ENCODE measurements at regions not wholly inside any gene's neighbourhood (a gene's known extent, or its start where the extent isn't known, plus 50 kb on each side); places are given as distances from the start of the nearest gene placed in this dataset.
A peak's percentile ranks its signal among the peaks of the same experiment; 100 is the strongest.

DNA sequence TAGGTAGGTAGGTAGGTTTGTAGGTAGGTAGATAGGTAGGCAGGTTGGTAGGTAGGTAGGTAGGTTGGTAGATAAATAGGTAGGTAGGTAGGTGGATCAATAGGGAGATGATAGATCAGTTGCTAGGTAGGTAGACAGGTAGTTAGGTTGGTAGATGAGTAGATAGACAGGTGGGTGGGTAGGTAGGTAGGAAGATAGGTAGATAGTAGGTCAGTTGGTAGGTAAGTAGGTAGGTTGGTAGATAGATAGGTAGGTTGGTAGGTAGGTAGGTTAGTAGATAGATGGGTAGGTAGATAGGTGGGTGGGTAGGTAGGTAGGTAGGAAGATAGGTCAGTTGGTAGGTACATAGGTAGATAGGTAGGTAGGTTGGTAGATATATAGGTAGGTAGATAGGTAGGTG lies 72.0 kb upstream of the PDE10A start:
- ChIA-PET CTCF (no interaction called here), POLR2A (no interaction called here)
- Mint-ChIP-seq H3K4me1 (ENCODE audit: low read depth) (no peaks in the 10 kb centered on the region), H3K27ac (no peak overlapping the region), H3K4me3 (no peak overlapping the region), H3K36me3 (ENCODE audit: low read depth) (no peaks in the 10 kb centered on the region), H3K9me3 (peaks cover 3% of the 10 kb centered on the region), H3K27me3 (peaks cover 3% of the 10 kb centered on the region)
- DNase-seq (no peak), ATAC-seq (no peak)
- intact Hi-C loops (cut with micrococcal nuclease): no loop called here
- TF ChIP-seq, protein P1, sequence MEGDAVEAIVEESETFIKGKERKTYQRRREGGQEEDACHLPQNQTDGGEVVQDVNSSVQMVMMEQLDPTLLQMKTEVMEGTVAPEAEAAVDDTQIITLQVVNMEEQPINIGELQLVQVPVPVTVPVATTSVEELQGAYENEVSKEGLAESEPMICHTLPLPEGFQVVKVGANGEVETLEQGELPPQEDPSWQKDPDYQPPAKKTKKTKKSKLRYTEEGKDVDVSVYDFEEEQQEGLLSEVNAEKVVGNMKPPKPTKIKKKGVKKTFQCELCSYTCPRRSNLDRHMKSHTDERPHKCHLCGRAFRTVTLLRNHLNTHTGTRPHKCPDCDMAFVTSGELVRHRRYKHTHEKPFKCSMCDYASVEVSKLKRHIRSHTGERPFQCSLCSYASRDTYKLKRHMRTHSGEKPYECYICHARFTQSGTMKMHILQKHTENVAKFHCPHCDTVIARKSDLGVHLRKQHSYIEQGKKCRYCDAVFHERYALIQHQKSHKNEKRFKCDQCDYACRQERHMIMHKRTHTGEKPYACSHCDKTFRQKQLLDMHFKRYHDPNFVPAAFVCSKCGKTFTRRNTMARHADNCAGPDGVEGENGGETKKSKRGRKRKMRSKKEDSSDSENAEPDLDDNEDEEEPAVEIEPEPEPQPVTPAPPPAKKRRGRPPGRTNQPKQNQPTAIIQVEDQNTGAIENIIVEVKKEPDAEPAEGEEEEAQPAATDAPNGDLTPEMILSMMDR (IDR thresholded peaks at IDR 0.05): no peak

DNA sequence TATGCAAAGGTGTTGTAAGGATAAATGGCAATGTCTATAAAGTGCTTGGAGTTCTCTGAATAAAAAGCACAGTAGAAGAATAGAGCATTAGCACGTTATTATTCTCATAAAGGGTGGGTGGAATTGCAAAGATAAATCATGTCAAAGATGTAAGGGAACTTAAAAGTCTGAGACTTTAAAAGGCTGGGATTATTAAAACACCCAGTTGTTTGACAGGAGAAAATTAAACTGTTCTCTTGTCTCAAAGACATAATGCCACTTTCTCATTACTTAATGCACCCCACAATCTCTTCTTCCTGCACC lies 70.4 kb upstream of the PDE10A start:
- peaks cover 3% of the 10 kb centered on the region for H3K9me3 Mint-ChIP-seq
- intact Hi-C loops (cut with micrococcal nuclease): no loop called here
- no peak for ATAC-seq
- H3K36me3 Mint-ChIP-seq (ENCODE audit: low read depth): no peaks in the 10 kb centered on the region
- no peak for DNase-seq
- H3K4me3 Mint-ChIP-seq: no peak overlapping the region
- ChIA-PET POLR2A (no interaction called here), CTCF (no interaction called here)
- no peaks in the 10 kb centered on the region for H3K4me1 Mint-ChIP-seq (ENCODE audit: low read depth)
- H3K27ac Mint-ChIP-seq: no peak overlapping the region
- peaks cover 3% of the 10 kb centered on the region for H3K27me3 Mint-ChIP-seq
- TF ChIP-seq, protein P1 (IDR thresholded peaks at IDR 0.05): no peak

DNA sequence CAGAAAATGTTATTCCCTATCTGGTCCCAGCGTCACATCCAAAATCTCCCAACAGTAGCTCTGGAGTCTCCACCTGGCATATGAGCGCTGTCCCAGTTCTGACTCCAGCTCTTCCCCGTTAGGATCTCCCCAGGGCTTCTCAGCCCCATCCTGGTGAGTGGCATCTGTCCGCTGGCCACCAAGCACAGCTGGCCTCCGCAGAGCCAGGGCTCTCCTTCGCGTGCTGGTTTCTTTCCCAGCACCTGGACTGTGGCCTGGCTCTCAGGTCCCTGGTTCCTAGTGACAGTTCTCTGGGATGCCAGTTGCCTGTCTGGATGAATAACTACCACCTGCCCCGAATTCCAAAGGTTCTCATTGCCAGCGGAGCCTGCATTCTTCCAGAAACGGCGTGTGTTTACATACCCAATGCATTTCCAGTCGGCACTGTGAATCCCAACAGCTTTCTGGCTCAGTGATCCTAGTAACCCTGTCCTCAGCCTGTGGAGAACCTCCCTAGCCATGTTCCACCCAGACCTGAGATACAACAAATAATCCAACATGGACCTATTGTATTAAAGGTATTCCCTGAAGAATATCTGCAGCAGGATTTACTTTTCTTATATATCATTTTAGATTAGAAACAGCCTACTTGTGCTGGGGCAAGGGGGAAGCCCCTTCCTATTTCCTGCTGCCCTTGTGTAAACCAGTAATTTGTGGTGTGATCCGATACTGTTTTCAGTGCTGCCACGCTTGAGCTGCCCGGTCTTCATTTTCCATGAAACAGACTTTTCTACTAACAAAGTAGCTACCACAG lies 69.9 kb upstream of the PDE10A start:
- POLR2A ChIA-PET: no interaction called here
- Mint-ChIP-seq H3K27ac (no peak overlapping the region), H3K27me3 (peaks cover 3% of the 10 kb centered on the region), H3K4me3 (no peak overlapping the region), H3K9me3 (peaks cover 3% of the 10 kb centered on the region), H3K36me3 (ENCODE audit: low read depth) (no peaks in the 10 kb centered on the region), H3K4me1 (ENCODE audit: low read depth) (no peaks in the 10 kb centered on the region)
- TF ChIP-seq, protein P1 (IDR thresholded peaks at IDR 0.05): no peak
- ATAC-seq (no peak), DNase-seq (no peak)
- intact Hi-C loops (cut with micrococcal nuclease): no loop called here
- CTCF ChIA-PET: no interaction called here

DNA sequence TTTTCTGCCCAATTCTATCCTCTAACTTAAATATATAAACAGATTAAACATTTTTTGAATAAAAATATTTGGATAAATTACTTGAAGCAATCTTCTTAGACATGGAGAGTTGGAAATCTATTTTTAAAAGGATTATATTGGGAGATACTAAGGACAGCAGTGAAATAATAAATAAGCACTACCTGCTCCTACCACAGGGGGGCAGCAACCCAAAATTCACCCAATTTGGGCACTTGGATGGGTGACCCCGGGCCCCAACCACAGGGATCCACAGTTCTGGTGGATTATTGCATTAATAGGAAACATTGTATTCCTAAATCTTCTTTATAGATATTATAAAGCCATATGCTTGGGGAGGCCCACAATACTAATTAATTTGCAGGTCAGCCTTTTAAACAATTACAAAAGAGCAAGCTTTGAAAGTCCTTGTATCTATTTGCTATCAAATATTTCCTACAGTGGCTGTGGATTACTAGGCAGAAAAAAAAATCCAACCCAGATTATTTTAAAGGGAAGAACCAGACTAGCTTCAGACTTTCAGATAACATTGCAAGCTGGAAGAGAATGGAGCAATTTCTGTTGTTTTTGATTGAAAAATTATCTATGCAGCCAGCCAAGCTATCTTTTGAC lies 66.4 kb upstream of the PDE10A start:
- Mint-ChIP-seq H3K4me3 (no peak overlapping the region), H3K4me1 (ENCODE audit: low read depth) (no peaks in the 10 kb centered on the region), H3K36me3 (ENCODE audit: low read depth) (no peaks in the 10 kb centered on the region), H3K27ac (no peak overlapping the region), H3K9me3 (no peaks in the 10 kb centered on the region), H3K27me3 (peaks cover 3% of the 10 kb centered on the region)
- CTCF ChIA-PET: interaction anchor here (0.6 to 2.2 kb wide), 9 partner anchors 10 to 377 kb away, joined by 3 to 12 read pairs (median 4); no protein-coding TSS in a partner anchor
- TF ChIP-seq, protein P1 (IDR thresholded peaks at IDR 0.05): peak; percentile 81
- ATAC-seq: no peak
- POLR2A ChIA-PET: no interaction called here
- intact Hi-C loops (cut with micrococcal nuclease): no loop called here
- DNase-seq: peak; percentile 46

DNA sequence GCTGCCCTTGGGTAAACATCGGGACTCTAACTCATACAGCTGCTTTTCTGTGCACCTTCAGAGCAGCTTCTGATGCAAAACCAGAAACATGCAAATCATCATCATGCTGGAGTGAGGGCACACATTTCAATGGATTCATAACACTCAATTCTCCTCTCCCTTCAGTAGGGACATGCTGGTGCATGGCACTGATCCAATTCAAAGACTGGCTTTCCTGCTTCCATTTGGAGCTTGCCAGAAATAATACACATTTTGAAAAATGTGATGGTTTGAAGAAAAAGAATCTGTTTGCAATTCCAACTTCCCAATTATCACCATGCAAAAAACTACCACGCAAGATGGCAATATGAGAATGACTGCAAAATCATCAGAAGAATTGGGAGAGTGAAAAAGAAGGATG lies 65.2 kb upstream of the PDE10A start:
- Mint-ChIP-seq H3K36me3 (ENCODE audit: low read depth) (no peaks in the 10 kb centered on the region), H3K27ac (no peak overlapping the region), H3K4me3 (no peak overlapping the region), H3K27me3 (peaks cover 3% of the 10 kb centered on the region), H3K4me1 (ENCODE audit: low read depth) (no peaks in the 10 kb centered on the region), H3K9me3 (no peaks in the 10 kb centered on the region)
- POLR2A ChIA-PET: interaction anchor here (0.6 kb wide), 1 partner anchor 278 kb away, joined by 3 read pairs; no protein-coding TSS in a partner anchor
- CTCF ChIA-PET: no interaction called here
- DNase-seq (no peak), ATAC-seq (no peak)
- intact Hi-C loops (cut with micrococcal nuclease): no loop called here
- TF ChIP-seq, protein P1 (IDR thresholded peaks at IDR 0.05): no peak

All from activated CD8-positive, alpha-beta T cell treated with anti-CD3 and anti-CD28 coated beads for 36 hours (primary cell).